ENCODE measurements at regions not wholly inside any gene's neighbourhood (a gene's known extent, or its start where the extent isn't known, plus 50 kb on each side); places are given as distances from the start of the nearest gene placed in this dataset.

DNA sequence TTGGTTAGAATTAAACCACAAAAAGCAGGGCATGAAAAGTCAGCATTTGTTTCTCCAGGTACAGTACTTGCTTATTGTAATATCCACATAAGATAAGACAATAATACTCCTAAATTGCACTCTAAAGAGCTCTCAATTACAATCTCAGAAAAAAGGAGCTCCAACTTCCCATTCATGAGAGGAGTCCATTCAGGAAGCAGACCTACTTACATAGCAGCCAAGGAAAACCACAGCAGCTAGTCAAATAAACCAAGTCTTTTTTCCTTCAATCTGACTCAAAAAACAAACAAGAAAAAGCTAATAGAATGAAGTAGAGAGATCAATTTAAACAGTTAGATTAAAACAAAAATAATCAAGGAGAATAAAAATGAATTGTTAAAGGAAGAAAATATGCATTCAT, 885.2 kb upstream of the SLITRK6 start:
- H3K27me3 ChIP-seq (ENCODE audit: control insufficient read depth in 2 of 2, insufficient read depth in 2 of 2, low read length in 2 of 2): no peaks in the 10 kb centered on the region
- no peak for FAIRE-seq
- dilution Hi-C loops (cut with MboI; ENCODE audit: extremely low pct_ligation_motif_present, low sequenced_read_pairs): no loop called here
- intact Hi-C loops (cut with micrococcal nuclease): no loop called here
- TF ChIP-seq JUN (IDR thresholded peaks at IDR 0.05; ENCODE audit: borderline replicate concordance, insufficient read depth, insufficient read length, low read depth) (no peak), EZH2 (IDR thresholded peaks at IDR 0.05; ENCODE audit: borderline replicate concordance, low read depth, low read length, severe bottlenecking) (no peak), MAX (IDR thresholded peaks at IDR 0.05; ENCODE audit: insufficient read depth, insufficient read length) (no peak), GATA2 (IDR thresholded peaks at IDR 0.05; ENCODE audit: insufficient read depth, insufficient read length, low read depth, low read length) (no peak), MYC (IDR thresholded peaks at IDR 0.05; ENCODE audit: low read depth, low read length) (no peak), POLR2AphosphoS5 (IDR thresholded peaks at IDR 0.05; ENCODE audit: insufficient read depth, low read depth, low read length) (no peak), FOS (IDR thresholded peaks at IDR 0.05; ENCODE audit: borderline replicate concordance, insufficient read depth, low read length) (no peak), POLR2A (IDR thresholded peaks at IDR 0.05; ENCODE audit: low read depth, low read length) (no peak)
- TF ChIP-seq, protein P1, sequence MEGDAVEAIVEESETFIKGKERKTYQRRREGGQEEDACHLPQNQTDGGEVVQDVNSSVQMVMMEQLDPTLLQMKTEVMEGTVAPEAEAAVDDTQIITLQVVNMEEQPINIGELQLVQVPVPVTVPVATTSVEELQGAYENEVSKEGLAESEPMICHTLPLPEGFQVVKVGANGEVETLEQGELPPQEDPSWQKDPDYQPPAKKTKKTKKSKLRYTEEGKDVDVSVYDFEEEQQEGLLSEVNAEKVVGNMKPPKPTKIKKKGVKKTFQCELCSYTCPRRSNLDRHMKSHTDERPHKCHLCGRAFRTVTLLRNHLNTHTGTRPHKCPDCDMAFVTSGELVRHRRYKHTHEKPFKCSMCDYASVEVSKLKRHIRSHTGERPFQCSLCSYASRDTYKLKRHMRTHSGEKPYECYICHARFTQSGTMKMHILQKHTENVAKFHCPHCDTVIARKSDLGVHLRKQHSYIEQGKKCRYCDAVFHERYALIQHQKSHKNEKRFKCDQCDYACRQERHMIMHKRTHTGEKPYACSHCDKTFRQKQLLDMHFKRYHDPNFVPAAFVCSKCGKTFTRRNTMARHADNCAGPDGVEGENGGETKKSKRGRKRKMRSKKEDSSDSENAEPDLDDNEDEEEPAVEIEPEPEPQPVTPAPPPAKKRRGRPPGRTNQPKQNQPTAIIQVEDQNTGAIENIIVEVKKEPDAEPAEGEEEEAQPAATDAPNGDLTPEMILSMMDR (IDR thresholded peaks at IDR 0.05; ENCODE audit: extremely low read depth in 1 of 2, insufficient read depth in 1 of 2, low read depth in 1 of 2, low read length in 2 of 2): no peak
- no peaks in the 10 kb centered on the region for H4K20me1 ChIP-seq (replicated peaks; ENCODE audit: control insufficient read depth, extremely low read depth, insufficient read depth, low read length)
- H2AFZ ChIP-seq (ENCODE audit: low read depth, low read length): no peak overlapping the region
- H3K9ac ChIP-seq (replicated peaks; ENCODE audit: extremely low read depth, insufficient read depth, low read length): no peak overlapping the region
- no peak for DNase-seq (ENCODE audit: low read depth, low spot score)
- peaks cover 3% of the 10 kb centered on the region for H3K9me3 ChIP-seq (replicated peaks; ENCODE audit: control insufficient read depth, insufficient read depth, low read length)
- no peak overlapping the region for H3K4me2 ChIP-seq (ENCODE audit: insufficient read depth, low read length)
- H3K4me1 ChIP-seq (ENCODE audit: control insufficient read depth, extremely low read depth, insufficient read depth, low read length): no peaks in the 10 kb centered on the region
- ChIA-PET CTCF (no interaction called here), POLR2A (no interaction called here)
- H3K4me3 ChIP-seq (replicated peaks in 1 of 3; ENCODE audit: insufficient read depth in 1 of 3, low read depth in 1 of 3, low read length in 3 of 3): no peak overlapping the region
- no peaks in the 10 kb centered on the region for H3K9me1 ChIP-seq (replicated peaks; ENCODE audit: control insufficient read depth, extremely low read depth, insufficient read depth, low read length)
- no TSS peak for BruUV-seq (replicated peaks)
- no peaks in the 10 kb centered on the region for H3K79me2 ChIP-seq (ENCODE audit: control insufficient read depth, insufficient read depth, low read length)
- H3K36me3 ChIP-seq (ENCODE audit: control insufficient read depth in 2 of 2, extremely low read depth in 1 of 2, insufficient read depth in 2 of 2, low read length in 2 of 2): no peaks in the 10 kb centered on the region
- no peak overlapping the region for H3K27ac ChIP-seq (ENCODE audit: insufficient read depth, low read depth, low read length)
